Breast epithelium (tissue), 4 donors: ENCODE measurements at regions not wholly inside any gene's neighbourhood (a gene's known extent, or its start where the extent isn't known, plus 50 kb on each side); places are given as distances from the start of the nearest gene placed in this dataset.

Experiments
- DNase-seq, 2 donors: peaks; one replicate each; pipeline ENCODE4 v3.0.0-alpha.2; 2019; ENCODE audit warnings: low spot score in 2 of 2
- H3K27ac ChIP-seq, 2 donors: fragments of 200-600 bp; sonication (generic) in 1 of 2; one replicate each; pipeline ENCODE4 v1.5.1; 2016 to 2019; ENCODE audit warnings: mild to moderate bottlenecking in 1 of 2
- H3K27me3 ChIP-seq, 2 donors: fragments of 200-600 bp; sonication (generic) in 1 of 2; one replicate each; pipeline versions ENCODE4 v1.5.1 to v1.6.0; 2017 to 2019; ENCODE audit warnings: control low read depth in 1 of 2, mild to moderate bottlenecking in 1 of 2
- H3K36me3 ChIP-seq: fragments of 200-600 bp; one replicate; pipeline ENCODE4 v1.5.1; 2019
- H3K4me1 ChIP-seq, 2 donors: fragments of 200-600 bp; sonication (generic); one replicate each; pipeline ENCODE4 v1.5.1; 2016 to 2019; ENCODE audit warnings: control low read depth in 1 of 2
- H3K4me3 ChIP-seq, 3 donors: fragments of 200-600 bp; sonication (generic); 1 replicate in 2 of 3; 2 replicates in 1 of 3; pipeline ENCODE4 v1.5.1; 2016 to 2019; ENCODE audit warnings: mild to moderate bottlenecking in 3 of 3, moderate library complexity in 2 of 3
- H3K9me3 ChIP-seq, 2 donors: fragments of 200-600 bp; sonication (generic) in 1 of 2; one replicate each; pipeline ENCODE4 v1.5.1; 2016 to 2019; ENCODE audit warnings: control low read depth in 1 of 2
- POLR2A ChIP-seq: fragments of 450-650 bp; IDR thresholded peaks from one replicate; pipeline ENCODE4 v1.6.1; 2016; ENCODE audit warnings: antibody characterized with exemption, mild to moderate bottlenecking, moderate library complexity
- POLR2AphosphoS5 ChIP-seq, 3 donors: sonication (generic); formaldehyde crosslinking; IDR thresholded peaks; one replicate each; pipeline ENCODE4 v1.6.1; 2017; ENCODE audit warnings: antibody characterized with exemption in 3 of 3
- intact Hi-C: fragments of 100-400 bp; cut with DNase I; formaldehyde crosslinking; loops from one replicate; pipeline ENCODE4 v1.15.1; 2023; ENCODE audit warnings: low total_unique reads
- TF ChIP-seq, protein P1 (sequence below), 3 donors: fragments of 450-650 bp; IDR thresholded peaks; one replicate each; pipeline ENCODE4 v1.5.1; 2016 to 2017; ENCODE audit warnings: antibody characterized with exemption in 3 of 3, mild to moderate bottlenecking in 3 of 3, moderate library complexity in 3 of 3

DNA sequence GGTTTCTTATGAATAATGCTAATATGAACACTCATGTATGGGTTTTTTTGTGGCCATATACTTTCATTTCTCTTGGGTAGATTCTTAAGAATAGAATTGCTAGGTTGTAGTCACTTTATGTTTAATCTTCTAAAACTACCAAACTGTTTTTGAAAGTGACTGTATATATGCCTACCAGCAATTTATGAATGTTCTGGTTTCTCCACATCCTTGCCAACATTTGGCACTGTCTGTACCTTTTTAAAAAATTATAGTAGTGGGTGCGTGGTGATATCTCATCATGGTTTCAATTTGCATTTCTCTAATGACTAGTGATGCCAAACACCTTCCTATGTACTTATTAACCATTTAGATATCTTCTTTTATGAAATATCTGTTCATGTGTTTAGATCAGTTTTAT is 110.6 kb upstream of the RIOK3 start:
- no peak overlapping the region for H3K27ac ChIP-seq
- intact Hi-C loops, result no loop called here
- no peaks in the 10 kb centered on the region for H3K9me3 ChIP-seq
- H3K36me3 ChIP-seq, result no peaks in the 10 kb centered on the region
- H3K27me3 ChIP-seq, result no peaks in the 10 kb centered on the region
- no peak overlapping the region for H3K4me3 ChIP-seq
- no peaks in the 10 kb centered on the region for H3K4me1 ChIP-seq
- TF ChIP-seq POLR2A (no peak), POLR2AphosphoS5 (IDR thresholded peaks at IDR 0.05) (no peak)
- DNase-seq, result no peak

DNA sequence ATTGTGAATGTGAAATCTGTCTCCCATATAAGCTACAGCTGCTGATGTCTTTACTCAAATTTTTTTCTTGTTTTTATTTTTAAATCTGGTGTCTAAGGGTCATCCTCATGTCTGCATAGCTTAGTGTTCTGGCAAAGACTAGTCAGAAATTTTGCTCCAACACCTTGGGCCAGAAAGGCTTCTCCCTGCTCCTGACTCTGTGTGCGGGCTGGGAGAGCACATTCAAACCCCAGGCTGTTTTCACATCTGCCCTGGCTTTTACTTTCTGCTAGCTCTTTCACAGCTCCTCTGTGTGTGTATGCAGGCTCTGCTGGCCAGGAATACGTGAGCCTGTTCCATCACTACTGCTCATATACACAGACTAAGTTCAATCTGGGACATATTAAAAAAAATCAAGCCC is 102.9 kb upstream of the RIOK3 start:
- no peak for DNase-seq
- H3K9me3 ChIP-seq, result no peaks in the 10 kb centered on the region
- no peaks in the 10 kb centered on the region for H3K27me3 ChIP-seq
- H3K36me3 ChIP-seq, result no peaks in the 10 kb centered on the region
- intact Hi-C loops, result loop anchor here (1.0 kb wide), 1 partner anchor 22 kb away; no protein-coding TSS in a partner anchor
- no peak overlapping the region for H3K4me3 ChIP-seq
- H3K27ac ChIP-seq, result no peak overlapping the region
- no peaks in the 10 kb centered on the region for H3K4me1 ChIP-seq
- TF ChIP-seq, protein P1, sequence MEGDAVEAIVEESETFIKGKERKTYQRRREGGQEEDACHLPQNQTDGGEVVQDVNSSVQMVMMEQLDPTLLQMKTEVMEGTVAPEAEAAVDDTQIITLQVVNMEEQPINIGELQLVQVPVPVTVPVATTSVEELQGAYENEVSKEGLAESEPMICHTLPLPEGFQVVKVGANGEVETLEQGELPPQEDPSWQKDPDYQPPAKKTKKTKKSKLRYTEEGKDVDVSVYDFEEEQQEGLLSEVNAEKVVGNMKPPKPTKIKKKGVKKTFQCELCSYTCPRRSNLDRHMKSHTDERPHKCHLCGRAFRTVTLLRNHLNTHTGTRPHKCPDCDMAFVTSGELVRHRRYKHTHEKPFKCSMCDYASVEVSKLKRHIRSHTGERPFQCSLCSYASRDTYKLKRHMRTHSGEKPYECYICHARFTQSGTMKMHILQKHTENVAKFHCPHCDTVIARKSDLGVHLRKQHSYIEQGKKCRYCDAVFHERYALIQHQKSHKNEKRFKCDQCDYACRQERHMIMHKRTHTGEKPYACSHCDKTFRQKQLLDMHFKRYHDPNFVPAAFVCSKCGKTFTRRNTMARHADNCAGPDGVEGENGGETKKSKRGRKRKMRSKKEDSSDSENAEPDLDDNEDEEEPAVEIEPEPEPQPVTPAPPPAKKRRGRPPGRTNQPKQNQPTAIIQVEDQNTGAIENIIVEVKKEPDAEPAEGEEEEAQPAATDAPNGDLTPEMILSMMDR (IDR thresholded peaks at IDR 0.05), result no peak
- TF ChIP-seq POLR2A (no peak), POLR2AphosphoS5 (IDR thresholded peaks at IDR 0.05) (no peak)

DNA sequence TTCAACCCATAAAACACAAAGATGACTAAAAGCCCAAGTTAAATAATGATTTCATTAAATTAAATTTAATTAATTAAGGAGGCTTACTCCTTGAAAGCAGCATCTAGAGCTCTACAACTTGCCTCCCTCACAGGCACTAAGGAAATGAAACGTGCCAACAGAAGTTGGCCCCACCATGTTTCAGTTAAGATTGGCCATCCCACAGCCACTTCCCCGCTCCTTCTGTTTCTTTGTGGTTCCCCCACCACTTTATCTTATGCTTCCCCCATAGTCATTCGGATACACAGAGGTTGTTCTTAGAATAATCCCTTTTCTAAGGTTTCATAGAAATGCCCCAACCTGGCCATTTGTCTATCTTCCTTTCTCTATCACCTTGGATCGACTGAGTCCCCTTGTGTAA is 101.6 kb upstream of the RIOK3 start:
- TF ChIP-seq, protein P1 (IDR thresholded peaks at IDR 0.05), result no peak
- no peak for TF ChIP-seq POLR2A
- TF ChIP-seq POLR2AphosphoS5 (IDR thresholded peaks at IDR 0.05), result no peak
- Histone ChIP-seq H3K4me3 (no peak overlapping the region), H3K9me3 (no peaks in the 10 kb centered on the region), H3K4me1 (peaks cover 4% of the 10 kb centered on the region in 2 donors), H3K36me3 (no peaks in the 10 kb centered on the region), H3K27me3 (no peaks in the 10 kb centered on the region), H3K27ac (no peak overlapping the region)
- DNase-seq, result no peak
- intact Hi-C loops, result no loop called here

DNA sequence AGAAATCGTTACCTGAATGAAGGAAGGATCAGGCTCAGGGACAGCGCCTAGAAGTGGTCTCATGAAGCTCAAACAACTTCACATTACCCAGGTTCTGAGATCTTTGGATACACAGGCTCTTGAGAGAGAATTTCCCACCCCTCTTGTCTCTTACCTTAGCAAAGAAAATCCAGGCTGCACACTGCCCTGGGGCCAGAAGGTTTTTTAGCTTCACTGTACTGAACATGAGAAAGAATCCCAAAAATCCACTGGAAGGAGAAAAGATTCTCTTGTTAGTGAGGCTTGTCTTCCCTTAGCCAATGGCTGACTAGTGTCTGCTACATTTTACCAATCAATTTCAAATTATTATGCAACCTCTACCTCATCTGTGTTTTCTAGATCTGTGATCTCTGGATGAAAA is 101.0 kb upstream of the RIOK3 start:
- no peak for TF ChIP-seq POLR2A
- TF ChIP-seq, protein P1 (IDR thresholded peaks at IDR 0.05), result no peak
- no peak for TF ChIP-seq POLR2AphosphoS5 (IDR thresholded peaks at IDR 0.05)
- Histone ChIP-seq H3K27me3 (no peaks in the 10 kb centered on the region), H3K4me3 (no peak overlapping the region), H3K36me3 (no peaks in the 10 kb centered on the region), H3K9me3 (no peaks in the 10 kb centered on the region), H3K4me1 (peaks cover 5 to 9% of the 10 kb centered on the region in 2 donors), H3K27ac (no peak overlapping the region)
- intact Hi-C loops, result no loop called here
- DNase-seq, result no peak

DNA sequence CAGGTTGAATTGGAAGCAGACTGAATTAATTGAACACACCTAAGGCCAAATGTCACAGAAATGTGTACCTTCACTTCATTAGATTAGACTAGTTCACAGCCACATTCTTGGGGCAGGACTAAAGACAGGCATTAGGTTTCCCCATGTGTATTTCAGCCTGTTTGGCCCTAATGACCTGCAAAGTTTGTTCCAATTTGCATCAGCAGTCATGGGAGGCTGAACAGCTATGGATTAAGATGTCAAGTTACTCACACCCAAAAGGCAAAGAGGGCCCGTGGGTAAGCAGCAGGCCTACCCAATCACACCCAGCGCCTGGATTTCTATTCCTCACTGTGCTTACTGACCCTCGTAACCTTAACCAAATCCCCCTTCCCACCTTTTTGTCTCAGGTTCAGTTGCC is 99.6 kb upstream of the RIOK3 start:
- Histone ChIP-seq H3K4me3 (no peak overlapping the region), H3K27me3 (no peaks in the 10 kb centered on the region), H3K9me3 (no peaks in the 10 kb centered on the region), H3K36me3 (no peaks in the 10 kb centered on the region), H3K4me1 (peaks cover 5 to 16% of the 10 kb centered on the region in 2 donors), H3K27ac (no peak overlapping the region)
- TF ChIP-seq, protein P1 (IDR thresholded peaks at IDR 0.05), result no peak
- TF ChIP-seq POLR2A (no peak), POLR2AphosphoS5 (IDR thresholded peaks at IDR 0.05) (no peak)
- no peak for DNase-seq
- intact Hi-C loops, result no loop called here

DNA sequence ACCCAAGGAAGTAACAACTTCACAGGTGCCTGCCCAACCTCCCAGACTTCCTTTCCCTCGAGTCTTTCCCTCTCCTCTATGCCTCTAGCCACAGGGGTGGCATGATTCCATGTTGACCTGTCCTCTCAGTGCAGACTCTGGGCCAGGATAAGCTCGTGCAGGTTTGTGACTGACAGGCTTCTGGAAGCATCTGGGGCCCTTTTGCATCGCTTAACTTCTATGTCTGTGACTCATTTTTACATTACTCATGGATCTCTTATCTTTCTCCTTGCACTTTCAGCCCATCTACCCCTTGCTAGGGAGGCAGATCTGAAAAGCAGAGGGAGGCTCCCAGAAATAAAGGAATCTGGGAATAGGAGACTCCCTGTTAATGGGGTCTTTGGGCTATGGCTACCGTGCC is 98.5 kb upstream of the RIOK3 start:
- TF ChIP-seq, protein P1 (IDR thresholded peaks at IDR 0.05), result no peak
- no peak for TF ChIP-seq POLR2A
- TF ChIP-seq POLR2AphosphoS5 (IDR thresholded peaks at IDR 0.05), result no peak
- no peaks in the 10 kb centered on the region for H3K36me3 ChIP-seq
- no peaks in the 10 kb centered on the region for H3K27me3 ChIP-seq
- no peak for DNase-seq
- no peak overlapping the region for H3K27ac ChIP-seq
- H3K4me1 ChIP-seq, result peaks cover 5 to 16% of the 10 kb centered on the region in 2 donors
- H3K4me3 ChIP-seq, result no peak overlapping the region
- H3K9me3 ChIP-seq, result no peaks in the 10 kb centered on the region
- intact Hi-C loops, result no loop called here
